KMS-11 (cell line): ENCODE measurements at regions not wholly inside any gene's neighbourhood (a gene's known extent, or its start where the extent isn't known, plus 50 kb on each side); places are given as distances from the start of the nearest gene placed in this dataset.

Experiments used
- H2AFZ ChIP-seq: fragments of 200-600 bp; sonication (generic); 2 replicates; pipeline ENCODE4 v1.6.1; 2016; ENCODE audit warnings: antibody characterized with exemption, mixed run types, low read depth
- H3K27ac ChIP-seq: fragments of 200-600 bp; sonication (generic); 2 replicates; pipeline ENCODE4 v1.6.1; 2016; ENCODE audit warnings: mild to moderate bottlenecking, mixed run types
- H3K27me3 ChIP-seq: fragments of 200-600 bp; sonication (generic); 2 replicates; pipeline ENCODE4 v1.6.1; 2017; ENCODE audit warnings: mild to moderate bottlenecking, low read depth, mixed run types, moderate library complexity; ENCODE audit not compliant: insufficient read depth
- H3K36me3 ChIP-seq: fragments of 200-600 bp; sonication (generic); 2 replicates; pipeline ENCODE4 v1.6.1; 2017; ENCODE audit warnings: mild to moderate bottlenecking, mixed run types; ENCODE audit not compliant: insufficient read depth
- H3K4me1 ChIP-seq: fragments of 200-600 bp; sonication (generic); 2 replicates; pipeline ENCODE4 v1.6.1; 2016; ENCODE audit warnings: mild to moderate bottlenecking, low read depth, mixed run types; ENCODE audit not compliant: poor library complexity, severe bottlenecking
- H3K4me2 ChIP-seq: fragments of 200-600 bp; sonication (generic); 2 replicates; pipeline ENCODE4 v1.7.0; 2016; ENCODE audit warnings: mild to moderate bottlenecking, mixed run types
- H3K4me3 ChIP-seq: fragments of 200-600 bp; sonication (generic); IDR thresholded peaks from 2 replicates; pipeline ENCODE4 v1.6.1; 2017; ENCODE audit warnings: low read depth, low read length, mixed read lengths; ENCODE audit not compliant: insufficient read depth
- H3K79me2 ChIP-seq: fragments of 200-600 bp; sonication (generic); 2 replicates; pipeline ENCODE4 v1.6.1; 2016; ENCODE audit warnings: low read depth, mixed run types; ENCODE audit not compliant: insufficient read depth
- H3K9ac ChIP-seq: fragments of 200-600 bp; sonication (generic); 2 replicates; pipeline ENCODE4 v1.6.1; 2016; ENCODE audit warnings: mild to moderate bottlenecking, mixed run types
- H4K20me1 ChIP-seq: fragments of 200-600 bp; sonication (generic); 2 replicates; pipeline ENCODE4 v1.6.1; 2016; ENCODE audit warnings: mild to moderate bottlenecking, mixed run types; ENCODE audit not compliant: insufficient read depth
- CTCF ChIP-seq: fragments of 200-600 bp; sonication (generic); conservative IDR thresholded peaks from 2 replicates; pipeline ENCODE4 v1.6.1; 2017; ENCODE audit warnings: low read depth, mild to moderate bottlenecking, antibody characterized with exemption, low read length, moderate library complexity, mixed read lengths

GRCh38 chr18:55654986-55655385 lies 67.0 kb upstream of the TCF4 start:
- no peak overlapping the region for H3K9ac ChIP-seq
- no peaks in the 10 kb centered on the region for H3K27me3 ChIP-seq
- H3K27ac ChIP-seq, result no peak overlapping the region
- H2AFZ ChIP-seq, result no peak overlapping the region
- H3K79me2 ChIP-seq, result no peaks in the 10 kb centered on the region
- H3K4me1 ChIP-seq, result no peaks in the 10 kb centered on the region
- TF ChIP-seq CTCF, result no peak
- H4K20me1 ChIP-seq, result no peaks in the 10 kb centered on the region
- no peak overlapping the region for H3K4me2 ChIP-seq
- H3K36me3 ChIP-seq, result no peaks in the 10 kb centered on the region
- no peak overlapping the region for H3K4me3 ChIP-seq

GRCh38 chr18:55651236-55651635 lies 63.2 kb upstream of the TCF4 start:
- Histone ChIP-seq H3K4me1 (no peaks in the 10 kb centered on the region), H3K9ac (no peak overlapping the region), H3K79me2 (no peaks in the 10 kb centered on the region), H3K4me3 (no peak overlapping the region), H3K4me2 (no peak overlapping the region), H4K20me1 (no peaks in the 10 kb centered on the region), H3K36me3 (no peaks in the 10 kb centered on the region), H2AFZ (no peak overlapping the region), H3K27me3 (no peaks in the 10 kb centered on the region), H3K27ac (no peak overlapping the region)
- no peak for TF ChIP-seq CTCF

GRCh38 chr18:55650363-55650870 lies 62.4 kb upstream of the TCF4 start:
- Histone ChIP-seq H3K79me2 (no peaks in the 10 kb centered on the region), H3K4me3 (no peak overlapping the region), H3K4me2 (no peak overlapping the region), H3K36me3 (no peaks in the 10 kb centered on the region), H3K4me1 (no peaks in the 10 kb centered on the region), H3K27me3 (no peaks in the 10 kb centered on the region), H4K20me1 (no peaks in the 10 kb centered on the region), H3K9ac (no peak overlapping the region), H3K27ac (no peak overlapping the region), H2AFZ (no peak overlapping the region)
- TF ChIP-seq CTCF, result no peak

GRCh38 chr18:55647331-55647730 lies 59.3 kb upstream of the TCF4 start:
- Histone ChIP-seq H3K4me2 (no peak overlapping the region), H3K27me3 (no peaks in the 10 kb centered on the region), H3K27ac (no peak overlapping the region), H4K20me1 (no peaks in the 10 kb centered on the region), H3K36me3 (no peaks in the 10 kb centered on the region), H3K4me3 (no peak overlapping the region), H3K4me1 (no peaks in the 10 kb centered on the region), H3K9ac (no peak overlapping the region), H3K79me2 (no peaks in the 10 kb centered on the region), H2AFZ (no peak overlapping the region)
- no peak for TF ChIP-seq CTCF
